ENCODE measurements at regions not wholly inside any gene's neighbourhood (a gene's known extent, or its start where the extent isn't known, plus 50 kb on each side); places are given as distances from the start of the nearest gene placed in this dataset.

DNA sequence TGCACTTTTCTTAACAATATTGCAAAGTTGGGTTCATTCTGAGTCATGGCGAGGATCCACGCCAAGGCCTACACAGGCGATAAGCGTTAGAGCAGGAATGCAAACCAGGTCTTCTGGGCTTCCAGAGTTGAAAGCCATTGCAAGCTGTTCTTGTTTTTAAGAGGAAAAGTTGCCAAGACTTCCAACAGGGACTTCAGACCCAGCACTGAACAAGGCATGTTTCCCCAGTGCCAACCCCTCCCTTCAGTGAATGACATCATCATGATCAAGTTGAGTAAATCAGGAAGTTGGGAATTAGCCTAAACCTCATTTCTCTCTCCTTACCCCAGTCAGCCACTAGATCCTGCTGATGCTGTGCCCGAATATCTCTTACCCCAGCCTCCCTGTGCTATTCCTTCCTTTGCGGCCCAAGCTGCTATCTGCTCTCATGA lies 355.1 kb downstream of the HS3ST1 start:
- Mint-ChIP-seq H3K9me3 (peaks cover 58% of the 10 kb centered on the region), H3K4me3 (no peak overlapping the region), H3K27me3 (ENCODE audit: low read depth) (peaks cover 4% of the 10 kb centered on the region; the same call in 1 of the 2 replicates), H3K4me1 (peaks cover 21% of the 10 kb centered on the region), H3K36me3 (peaks cover 46% of the 10 kb centered on the region), H3K27ac (peak overlapping the region; percentile 51; the same call in 1 of the 2 replicates)
- TF ChIP-seq, protein P1, sequence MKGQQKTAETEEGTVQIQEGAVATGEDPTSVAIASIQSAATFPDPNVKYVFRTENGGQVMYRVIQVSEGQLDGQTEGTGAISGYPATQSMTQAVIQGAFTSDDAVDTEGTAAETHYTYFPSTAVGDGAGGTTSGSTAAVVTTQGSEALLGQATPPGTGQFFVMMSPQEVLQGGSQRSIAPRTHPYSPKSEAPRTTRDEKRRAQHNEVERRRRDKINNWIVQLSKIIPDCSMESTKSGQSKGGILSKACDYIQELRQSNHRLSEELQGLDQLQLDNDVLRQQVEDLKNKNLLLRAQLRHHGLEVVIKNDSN (CRISPR knock-in tag; IDR thresholded peaks at IDR 0.05): no peak
- TF ChIP-seq ATF6 (CRISPR knock-in tag; IDR thresholded peaks at IDR 0.05) (no peak), IRF2 (CRISPR knock-in tag; IDR thresholded peaks at IDR 0.05; ENCODE audit: borderline replicate concordance, low read depth) (no peak), PRRX2 (CRISPR knock-in tag; IDR thresholded peaks at IDR 0.05) (no peak), HMGXB4 (CRISPR knock-in tag; IDR thresholded peaks at IDR 0.05) (no peak), E2F1 (CRISPR knock-in tag; IDR thresholded peaks at IDR 0.05) (no peak), AR (CRISPR knock-in tag; IDR thresholded peaks at IDR 0.05) (no peak), ZNF532 (CRISPR knock-in tag; IDR thresholded peaks at IDR 0.05; ENCODE audit: borderline replicate concordance) (no peak), TEAD4 (CRISPR knock-in tag; IDR thresholded peaks at IDR 0.05) (no peak), KAT7 (CRISPR knock-in tag; IDR thresholded peaks at IDR 0.05; ENCODE audit: borderline replicate concordance) (no peak), CREM (CRISPR knock-in tag; IDR thresholded peaks at IDR 0.05) (no peak)
- TF ChIP-seq, protein P2, sequence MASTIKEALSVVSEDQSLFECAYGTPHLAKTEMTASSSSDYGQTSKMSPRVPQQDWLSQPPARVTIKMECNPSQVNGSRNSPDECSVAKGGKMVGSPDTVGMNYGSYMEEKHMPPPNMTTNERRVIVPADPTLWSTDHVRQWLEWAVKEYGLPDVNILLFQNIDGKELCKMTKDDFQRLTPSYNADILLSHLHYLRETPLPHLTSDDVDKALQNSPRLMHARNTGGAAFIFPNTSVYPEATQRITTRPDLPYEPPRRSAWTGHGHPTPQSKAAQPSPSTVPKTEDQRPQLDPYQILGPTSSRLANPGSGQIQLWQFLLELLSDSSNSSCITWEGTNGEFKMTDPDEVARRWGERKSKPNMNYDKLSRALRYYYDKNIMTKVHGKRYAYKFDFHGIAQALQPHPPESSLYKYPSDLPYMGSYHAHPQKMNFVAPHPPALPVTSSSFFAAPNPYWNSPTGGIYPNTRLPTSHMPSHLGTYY (CRISPR knock-in tag; IDR thresholded peaks at IDR 0.05): no peak
- TF ChIP-seq, protein P3, sequence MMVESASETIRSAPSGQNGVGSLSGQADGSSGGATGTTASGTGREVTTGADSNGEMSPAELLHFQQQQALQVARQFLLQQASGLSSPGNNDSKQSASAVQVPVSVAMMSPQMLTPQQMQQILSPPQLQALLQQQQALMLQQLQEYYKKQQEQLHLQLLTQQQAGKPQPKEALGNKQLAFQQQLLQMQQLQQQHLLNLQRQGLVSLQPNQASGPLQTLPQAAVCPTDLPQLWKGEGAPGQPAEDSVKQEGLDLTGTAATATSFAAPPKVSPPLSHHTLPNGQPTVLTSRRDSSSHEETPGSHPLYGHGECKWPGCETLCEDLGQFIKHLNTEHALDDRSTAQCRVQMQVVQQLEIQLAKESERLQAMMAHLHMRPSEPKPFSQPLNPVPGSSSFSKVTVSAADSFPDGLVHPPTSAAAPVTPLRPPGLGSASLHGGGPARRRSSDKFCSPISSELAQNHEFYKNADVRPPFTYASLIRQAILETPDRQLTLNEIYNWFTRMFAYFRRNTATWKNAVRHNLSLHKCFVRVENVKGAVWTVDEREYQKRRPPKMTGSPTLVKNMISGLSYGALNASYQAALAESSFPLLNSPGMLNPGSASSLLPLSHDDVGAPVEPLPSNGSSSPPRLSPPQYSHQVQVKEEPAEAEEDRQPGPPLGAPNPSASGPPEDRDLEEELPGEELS (CRISPR knock-in tag; IDR thresholded peaks at IDR 0.05): no peak
- TF ChIP-seq, protein P4, sequence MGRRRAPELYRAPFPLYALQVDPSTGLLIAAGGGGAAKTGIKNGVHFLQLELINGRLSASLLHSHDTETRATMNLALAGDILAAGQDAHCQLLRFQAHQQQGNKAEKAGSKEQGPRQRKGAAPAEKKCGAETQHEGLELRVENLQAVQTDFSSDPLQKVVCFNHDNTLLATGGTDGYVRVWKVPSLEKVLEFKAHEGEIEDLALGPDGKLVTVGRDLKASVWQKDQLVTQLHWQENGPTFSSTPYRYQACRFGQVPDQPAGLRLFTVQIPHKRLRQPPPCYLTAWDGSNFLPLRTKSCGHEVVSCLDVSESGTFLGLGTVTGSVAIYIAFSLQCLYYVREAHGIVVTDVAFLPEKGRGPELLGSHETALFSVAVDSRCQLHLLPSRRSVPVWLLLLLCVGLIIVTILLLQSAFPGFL (CRISPR knock-in tag; IDR thresholded peaks at IDR 0.05; ENCODE audit: borderline replicate concordance): no peak
- DNase-seq (ENCODE audit: low spot score) (no peak), ATAC-seq (peak; percentile 60)
- ChIA-PET CTCF (no interaction called here), POLR2A (no interaction called here)
